Activated T-cell treated with anti-CD3 and anti-CD28 coated beads, Interleukin-2, amount 50 U/mL, for 72 hours (primary cell): ENCODE measurements at regions not wholly inside any gene's neighbourhood (a gene's known extent, or its start where the extent isn't known, plus 50 kb on each side); places are given as distances from the start of the nearest gene placed in this dataset.
"Not testable (repeated sequence)": the region's sequence is repeated elsewhere in the genome, so short reads cannot be mapped to it uniquely, and the experiment has no call there.

Source experiments
- ATAC-seq, 2 donors: fragments of 150-1000 bp; cut with Tn5 transposase; replicated peaks in 1 of 2; 2 replicates each; pipeline ENCODE4 v1.10.0; 2021; ENCODE audit warnings: moderate library complexity in 2 of 2, mild to moderate bottlenecking in 1 of 2
- DNase-seq, 2 donors: peaks; one replicate each; pipeline ENCODE4 v3.0.0; 2021 to 2022; ENCODE audit warnings: mixed read lengths in 1 of 2
- H3K27ac Mint-ChIP-seq: one replicate; pipeline ENCODE4 v1.8.0; 2022; ENCODE audit warnings: mild to moderate bottlenecking, moderate library complexity, mixed read lengths
- H3K27me3 Mint-ChIP-seq: one replicate; pipeline ENCODE4 v1.8.0; 2022; ENCODE audit warnings: low read depth, mixed read lengths
- H3K36me3 Mint-ChIP-seq, 2 donors: one replicate each; pipeline ENCODE4 v1.8.0; 2022; ENCODE audit warnings: mixed read lengths in 2 of 2, mild to moderate bottlenecking in 1 of 2; ENCODE audit not compliant: insufficient read depth in 2 of 2
- H3K4me1 Mint-ChIP-seq: one replicate; pipeline ENCODE4 v1.8.0; 2022; ENCODE audit warnings: low read depth, mixed read lengths
- H3K4me3 Mint-ChIP-seq, 2 donors: one replicate each; pipeline ENCODE4 v1.8.0; 2022; ENCODE audit warnings: mild to moderate bottlenecking in 2 of 2, mixed read lengths in 2 of 2, moderate library complexity in 2 of 2
- H3K9me3 Mint-ChIP-seq, 2 donors: one replicate each; pipeline ENCODE4 v1.8.0; 2022; ENCODE audit warnings: mixed read lengths in 2 of 2

DNA sequence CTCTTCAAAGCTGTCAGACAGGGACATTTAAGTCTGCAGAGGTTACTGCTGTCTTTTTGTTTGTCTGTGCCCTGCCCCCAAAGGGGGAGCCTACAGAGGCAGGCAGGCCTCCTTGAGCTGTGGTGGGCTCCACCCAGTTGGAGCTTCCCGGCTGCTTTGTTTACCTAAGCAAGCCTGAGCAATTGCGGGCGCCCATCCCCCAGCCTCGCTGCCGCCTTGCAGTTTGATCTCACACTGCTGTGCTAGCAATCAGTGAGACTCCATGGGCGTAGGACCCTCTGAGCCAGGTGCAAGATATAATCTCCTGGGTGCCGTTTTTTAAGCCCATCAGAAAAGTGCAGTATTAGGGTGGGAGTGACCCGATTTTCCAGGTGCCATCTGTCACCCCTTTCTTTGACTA is 582.6 kb upstream of the TPK1 start:
- peaks cover 1 to 14% of the 10 kb centered on the region in 2 donors for H3K9me3 Mint-ChIP-seq
- H3K4me3 Mint-ChIP-seq, H3K4me1 Mint-ChIP-seq, ATAC-seq, H3K27me3 Mint-ChIP-seq, DNase-seq, H3K27ac Mint-ChIP-seq, H3K36me3 Mint-ChIP-seq: not testable (repeated sequence)

DNA sequence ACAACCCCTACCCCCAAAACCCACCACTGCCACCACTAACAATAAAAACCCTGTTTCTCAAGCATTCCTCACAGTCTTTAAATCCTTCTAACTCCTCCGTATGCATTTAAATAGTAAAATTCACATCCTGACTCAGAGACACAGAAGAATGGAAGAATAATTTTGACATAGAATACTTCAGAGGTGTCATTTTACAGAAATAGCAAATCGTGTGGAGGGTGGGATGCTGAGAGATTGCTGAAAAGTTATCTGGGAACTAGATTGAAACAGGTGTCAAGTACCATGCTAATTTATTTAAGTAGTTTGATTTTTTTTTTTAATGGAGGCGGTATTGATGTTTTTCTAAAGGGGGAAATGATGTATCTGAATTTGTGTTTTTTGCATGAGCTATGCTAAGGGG is 575.2 kb upstream of the TPK1 start:
- Mint-ChIP-seq H3K9me3 (peaks cover 7 to 9% of the 10 kb centered on the region in 2 donors), H3K27ac (peak overlapping the region; percentile 30), H3K27me3 (no peaks in the 10 kb centered on the region), H3K36me3 (no peaks in the 10 kb centered on the region), H3K4me3 (no peak overlapping the region), H3K4me1 (no peaks in the 10 kb centered on the region)
- DNase-seq (no peak), ATAC-seq (no peak)

DNA sequence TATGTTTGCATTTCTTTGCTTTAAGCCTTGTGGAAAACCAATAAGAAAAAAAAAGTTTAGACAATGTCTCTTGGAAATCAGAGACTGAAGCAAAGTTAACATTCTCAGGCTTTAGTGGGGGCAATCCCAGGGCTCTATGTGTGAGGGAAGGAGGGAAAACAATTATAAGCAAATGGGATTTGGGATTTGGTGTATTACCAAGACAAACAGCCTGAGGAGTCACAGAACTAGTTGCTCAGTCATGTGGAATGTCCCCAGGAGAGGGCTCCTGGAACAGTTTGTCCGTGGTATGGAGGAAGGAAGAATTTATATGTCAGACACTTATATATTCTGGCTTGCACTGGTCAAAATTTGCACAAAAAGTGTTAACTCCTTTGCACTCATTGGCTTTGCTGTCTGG is 562.9 kb upstream of the TPK1 start:
- H3K9me3 Mint-ChIP-seq, result peaks cover 5 to 10% of the 10 kb centered on the region in 2 donors
- H3K27ac Mint-ChIP-seq, result no peak overlapping the region
- no peaks in the 10 kb centered on the region for H3K36me3 Mint-ChIP-seq
- DNase-seq, result no peak
- no peak overlapping the region for H3K4me3 Mint-ChIP-seq
- ATAC-seq, result no peak
- H3K27me3 Mint-ChIP-seq, result no peaks in the 10 kb centered on the region
- no peaks in the 10 kb centered on the region for H3K4me1 Mint-ChIP-seq

DNA sequence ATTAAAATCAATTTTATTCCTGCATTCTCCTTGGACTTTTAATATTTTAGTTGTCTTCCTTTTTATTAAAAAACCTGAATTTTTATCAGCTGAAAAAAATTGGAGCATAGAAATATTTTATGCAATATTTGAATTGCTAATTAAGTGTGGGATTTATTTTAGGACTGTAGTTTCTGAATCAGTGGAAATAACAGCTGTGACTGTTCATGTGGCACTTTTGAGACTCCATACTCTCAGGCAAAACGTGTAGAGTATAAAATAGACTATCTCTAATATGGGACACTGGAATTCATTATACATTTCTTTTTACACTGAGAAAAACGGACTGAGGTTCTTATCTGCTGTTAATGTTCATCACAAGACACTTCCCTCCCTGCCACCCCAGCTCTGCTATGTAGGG is 558.3 kb upstream of the TPK1 start:
- H3K27ac Mint-ChIP-seq, result no peak overlapping the region
- peaks cover 0 to 2% of the 10 kb centered on the region in 2 donors for H3K36me3 Mint-ChIP-seq
- H3K9me3 Mint-ChIP-seq, result peaks cover 2 to 6% of the 10 kb centered on the region in 2 donors
- no peaks in the 10 kb centered on the region for H3K27me3 Mint-ChIP-seq
- ATAC-seq, result no peak
- H3K4me3 Mint-ChIP-seq, result no peak overlapping the region
- no peaks in the 10 kb centered on the region for H3K4me1 Mint-ChIP-seq
- no peak for DNase-seq

DNA sequence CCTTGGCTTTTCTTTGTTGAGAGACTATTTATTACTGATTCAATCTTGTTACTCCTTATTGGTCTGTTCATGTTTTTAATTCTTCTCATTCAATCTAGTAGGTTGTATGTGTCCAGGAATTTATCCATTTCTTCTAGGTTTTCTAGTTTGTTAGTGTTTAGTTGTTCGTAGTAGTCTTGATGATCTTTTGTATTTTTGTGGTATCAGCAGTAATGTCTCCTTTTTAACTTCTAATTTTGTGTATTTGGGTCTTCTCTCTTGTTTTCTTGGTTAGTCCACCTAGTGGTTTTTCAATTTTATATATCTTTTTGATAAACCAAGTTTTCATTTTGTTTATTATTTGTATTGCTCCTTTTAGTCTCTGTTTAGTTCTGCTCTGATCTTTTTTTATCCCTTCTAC is 546.9 kb upstream of the TPK1 start:
- DNase-seq (no peak), ATAC-seq (no peak)
- peaks cover 8 to 14% of the 10 kb centered on the region in 2 donors for H3K9me3 Mint-ChIP-seq
- H3K4me1 Mint-ChIP-seq, result no peaks in the 10 kb centered on the region
- H3K36me3 Mint-ChIP-seq, result no peaks in the 10 kb centered on the region
- no peak overlapping the region for H3K27ac Mint-ChIP-seq
- H3K4me3 Mint-ChIP-seq, result no peak overlapping the region
- H3K27me3 Mint-ChIP-seq, result no peaks in the 10 kb centered on the region

DNA sequence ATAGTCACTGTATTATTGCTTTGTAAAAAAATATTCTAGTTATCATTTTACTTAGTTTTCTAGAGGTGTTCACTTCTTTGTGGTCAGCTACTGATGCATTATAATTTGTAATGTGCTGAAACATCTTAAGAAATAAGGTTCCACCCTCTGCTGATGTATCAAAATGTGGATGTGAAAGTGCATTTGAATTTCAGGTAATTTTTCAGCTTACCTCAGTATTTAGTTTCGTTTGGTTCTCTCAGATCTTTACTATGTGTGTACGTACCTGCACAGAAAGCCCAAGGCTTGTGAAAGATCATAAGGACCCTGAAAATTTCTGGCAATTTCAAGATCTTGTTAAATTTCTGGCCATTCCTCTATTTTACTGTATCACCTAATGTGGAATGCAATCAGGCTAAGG is 542.3 kb upstream of the TPK1 start:
- H3K27me3 Mint-ChIP-seq, result no peaks in the 10 kb centered on the region
- no peaks in the 10 kb centered on the region for H3K4me1 Mint-ChIP-seq
- no peak for DNase-seq
- no peak overlapping the region for H3K4me3 Mint-ChIP-seq
- no peak for ATAC-seq
- peaks cover 2 to 3% of the 10 kb centered on the region in 2 donors for H3K9me3 Mint-ChIP-seq
- no peak overlapping the region for H3K27ac Mint-ChIP-seq
- no peaks in the 10 kb centered on the region for H3K36me3 Mint-ChIP-seq

DNA sequence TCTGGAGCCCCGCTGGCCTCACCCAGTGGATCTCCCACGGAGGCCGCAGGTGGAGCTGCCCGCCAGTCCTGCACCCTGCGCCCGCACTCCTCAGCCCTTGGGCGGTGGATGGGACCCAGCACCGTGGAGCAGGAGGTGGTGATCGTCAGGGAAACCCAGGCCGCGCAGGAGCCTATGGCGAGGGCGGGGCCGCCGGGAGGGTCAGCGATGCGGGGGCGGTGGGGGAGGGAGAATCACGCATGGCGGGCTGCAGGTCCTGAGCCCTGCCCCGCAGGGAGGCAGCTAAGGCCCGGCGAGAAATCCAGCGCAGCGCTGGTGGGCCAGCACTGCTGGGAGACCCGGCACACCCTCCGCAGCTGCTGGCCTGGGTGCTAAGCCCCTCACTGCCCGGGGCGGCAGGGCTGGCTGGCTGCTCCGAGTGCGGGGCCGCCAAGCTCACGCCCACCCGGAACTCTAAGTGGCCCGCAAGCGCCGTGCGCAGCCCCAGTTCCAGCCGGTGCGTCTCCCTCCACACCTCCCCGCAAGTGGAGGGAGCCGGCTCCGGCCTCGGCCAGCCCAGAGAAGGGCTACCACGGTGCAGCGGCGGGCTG is 524.8 kb upstream of the TPK1 start:
- peaks cover 9 to 11% of the 10 kb centered on the region in 2 donors for H3K9me3 Mint-ChIP-seq
- no peak overlapping the region for H3K27ac Mint-ChIP-seq

DNA sequence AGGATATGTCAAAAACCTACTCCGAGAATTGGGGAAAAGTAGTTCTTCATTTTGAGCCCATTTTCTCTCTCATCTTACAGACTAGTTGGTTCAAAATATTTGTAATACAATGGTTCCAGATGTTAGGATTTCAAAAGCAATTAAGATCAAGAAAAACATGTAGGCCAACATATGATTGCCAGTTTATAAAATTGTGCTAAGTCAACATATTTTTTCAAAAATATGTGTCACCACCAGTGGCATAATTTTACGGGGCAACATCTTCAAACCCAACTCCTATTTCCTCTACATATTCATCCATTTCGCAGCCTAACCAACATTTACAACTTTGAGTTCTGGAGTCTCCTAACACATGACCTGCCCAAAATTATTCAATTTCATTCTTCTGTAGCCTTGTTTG is 514.5 kb upstream of the TPK1 start:
- H3K9me3 Mint-ChIP-seq, result peaks cover 4 to 7% of the 10 kb centered on the region in 2 donors
- H3K27ac Mint-ChIP-seq, result no peak overlapping the region
- no peaks in the 10 kb centered on the region for H3K36me3 Mint-ChIP-seq
- ATAC-seq (no peak), DNase-seq (no peak)
- H3K27me3 Mint-ChIP-seq, result no peaks in the 10 kb centered on the region
- no peak overlapping the region for H3K4me3 Mint-ChIP-seq
- H3K4me1 Mint-ChIP-seq, result no peaks in the 10 kb centered on the region

More for the DNA sequence above, 524.8 kb upstream of the TPK1 start:
- no peaks in the 10 kb centered on the region for H3K4me1 Mint-ChIP-seq
- no peaks in the 10 kb centered on the region for H3K27me3 Mint-ChIP-seq
- DNase-seq (no peak), ATAC-seq (no peak)
- peaks cover 0 to 2% of the 10 kb centered on the region in 2 donors for H3K36me3 Mint-ChIP-seq
- H3K4me3 Mint-ChIP-seq, result no peak overlapping the region

DNA sequence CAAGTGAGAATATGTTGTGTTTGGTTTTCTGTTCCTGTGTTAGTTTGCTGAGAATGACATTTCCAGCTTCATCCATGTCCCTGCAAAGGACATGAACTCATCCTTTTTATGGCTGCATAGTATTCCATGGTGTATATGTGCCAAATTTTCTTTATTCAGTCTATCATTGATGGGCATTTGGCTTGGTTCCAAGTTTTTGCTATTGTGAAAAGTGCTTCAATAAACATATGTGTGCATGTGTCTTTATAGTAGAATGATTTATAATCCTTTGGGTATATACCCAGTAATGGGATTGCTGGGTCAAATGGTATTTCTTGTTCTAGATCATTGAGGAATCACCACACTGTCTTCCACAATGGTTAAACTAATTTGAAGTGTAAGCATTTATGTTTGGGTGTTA is 513.6 kb upstream of the TPK1 start:
- not testable (repeated sequence) for H3K27me3 Mint-ChIP-seq, H3K9me3 Mint-ChIP-seq, H3K27ac Mint-ChIP-seq, DNase-seq, ATAC-seq, H3K4me3 Mint-ChIP-seq, H3K36me3 Mint-ChIP-seq, H3K4me1 Mint-ChIP-seq

DNA sequence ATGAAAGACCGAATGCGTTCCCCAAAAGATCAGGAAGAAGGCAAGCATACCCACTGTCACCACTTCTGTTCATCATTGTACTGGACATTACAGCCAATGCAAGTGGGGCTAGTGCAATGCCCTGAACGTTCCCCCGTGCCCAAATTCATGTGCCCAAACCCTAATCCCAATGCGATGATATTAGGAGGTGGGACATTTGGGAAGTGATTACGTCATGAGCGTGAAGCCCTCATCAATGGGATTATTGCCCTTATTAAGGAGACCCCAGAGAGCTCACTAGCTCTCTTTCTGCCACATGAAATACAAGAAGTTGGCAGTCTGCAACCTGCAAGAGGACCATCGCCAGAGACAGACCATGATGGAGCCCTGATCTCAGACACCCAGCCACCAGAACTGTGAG is 511.4 kb upstream of the TPK1 start:
- Mint-ChIP-seq H3K4me3 (no peak overlapping the region), H3K27me3 (no peaks in the 10 kb centered on the region), H3K4me1 (no peaks in the 10 kb centered on the region), H3K27ac (no peak overlapping the region), H3K9me3 (peaks cover 4 to 7% of the 10 kb centered on the region in 2 donors), H3K36me3 (no peaks in the 10 kb centered on the region)
- DNase-seq, result no peak
- no peak for ATAC-seq

DNA sequence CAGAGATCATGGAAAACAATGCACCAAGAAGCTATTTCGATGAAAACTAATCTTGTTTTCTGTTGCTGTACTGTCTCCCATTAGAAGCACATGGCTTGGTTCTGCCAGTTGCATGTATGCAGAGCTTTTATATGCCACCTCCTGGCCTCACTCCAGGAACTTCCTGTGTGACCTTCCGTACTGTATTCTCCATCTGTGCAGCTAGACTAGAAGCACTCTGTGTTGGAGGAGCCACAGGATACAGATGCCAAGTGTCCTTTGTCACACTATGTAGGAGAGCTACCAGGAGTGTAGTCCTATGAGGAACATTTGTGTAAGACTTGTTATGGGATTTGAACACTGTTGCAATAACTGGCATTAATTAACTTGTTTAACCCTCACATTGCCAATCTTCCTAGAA is 503.5 kb upstream of the TPK1 start:
- H3K9me3 Mint-ChIP-seq, result peaks cover 11 to 12% of the 10 kb centered on the region in 2 donors
- H3K4me1 Mint-ChIP-seq, result no peaks in the 10 kb centered on the region
- H3K36me3 Mint-ChIP-seq, result no peaks in the 10 kb centered on the region
- H3K4me3 Mint-ChIP-seq, result no peak overlapping the region
- H3K27me3 Mint-ChIP-seq, result no peaks in the 10 kb centered on the region
- DNase-seq, result no peak
- ATAC-seq, result no peak
- no peak overlapping the region for H3K27ac Mint-ChIP-seq

DNA sequence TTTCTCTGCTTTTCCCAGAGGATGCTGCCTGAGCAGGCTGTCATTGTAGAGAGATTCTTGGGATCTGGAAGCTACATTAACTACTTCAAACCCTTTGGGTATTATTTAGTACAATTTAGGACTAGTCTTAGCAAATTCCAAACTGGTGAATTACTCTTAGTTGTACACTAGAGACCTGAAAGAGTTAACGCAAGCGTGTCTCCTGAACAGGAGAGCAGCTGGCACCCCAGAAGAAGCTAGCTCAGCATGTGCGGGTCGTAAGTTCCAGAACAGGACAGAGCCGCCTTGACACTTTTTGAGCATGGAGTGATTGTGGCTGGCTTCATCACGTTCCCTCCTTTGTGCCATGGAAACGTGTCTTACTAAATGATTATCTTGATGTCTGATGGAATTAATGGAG is 495.7 kb upstream of the TPK1 start:
- H3K36me3 Mint-ChIP-seq, result no peaks in the 10 kb centered on the region
- no peaks in the 10 kb centered on the region for H3K4me1 Mint-ChIP-seq
- H3K4me3 Mint-ChIP-seq, result no peak overlapping the region
- DNase-seq, result no peak
- no peak overlapping the region for H3K27ac Mint-ChIP-seq
- no peak for ATAC-seq
- no peaks in the 10 kb centered on the region for H3K27me3 Mint-ChIP-seq
- H3K9me3 Mint-ChIP-seq, result peaks cover 9 to 10% of the 10 kb centered on the region in 2 donors

DNA sequence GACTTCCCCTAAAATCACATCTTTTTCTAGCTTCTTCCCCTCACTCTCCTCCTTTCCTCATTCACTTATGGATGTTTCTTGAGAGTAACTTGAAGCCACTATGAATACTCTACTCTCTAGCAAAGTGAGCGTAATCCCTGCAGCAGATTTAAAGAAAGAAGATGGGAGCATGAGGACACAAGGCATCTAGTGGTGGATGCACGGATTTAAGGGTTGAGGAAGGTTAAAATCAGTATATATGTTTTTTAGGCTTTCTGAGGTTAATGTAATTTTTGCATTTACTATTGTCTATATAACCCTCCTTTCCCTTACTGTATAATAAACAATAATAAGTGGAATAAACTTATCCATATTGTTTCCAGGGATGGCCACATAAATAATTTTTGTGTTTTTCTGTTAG is 495.2 kb upstream of the TPK1 start:
- Mint-ChIP-seq H3K4me1 (no peaks in the 10 kb centered on the region), H3K27ac (no peak overlapping the region), H3K9me3 (peaks cover 4 to 9% of the 10 kb centered on the region in 2 donors), H3K36me3 (no peaks in the 10 kb centered on the region), H3K4me3 (no peak overlapping the region), H3K27me3 (no peaks in the 10 kb centered on the region)
- DNase-seq (no peak), ATAC-seq (no peak)

DNA sequence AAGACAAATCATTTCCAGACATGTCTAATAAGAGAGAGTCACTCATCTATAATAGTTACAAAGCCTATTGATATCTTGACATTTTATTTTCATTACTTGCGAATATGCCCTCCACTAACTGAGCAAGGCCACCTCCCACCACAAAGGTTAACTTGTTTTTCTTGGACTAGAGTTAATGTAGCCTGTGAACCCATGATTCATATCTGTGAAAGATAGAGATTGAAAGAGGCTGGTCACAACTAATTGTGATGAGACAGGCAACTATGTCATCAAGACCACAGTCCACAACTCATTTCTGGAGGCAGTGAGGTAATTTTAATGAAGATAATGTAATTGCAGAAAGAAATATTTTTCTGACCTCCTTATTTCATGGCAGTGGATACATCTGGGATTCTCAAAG is 491.8 kb upstream of the TPK1 start:
- Mint-ChIP-seq H3K27me3 (no peaks in the 10 kb centered on the region), H3K9me3 (peaks cover 4% of the 10 kb centered on the region in 2 donors), H3K27ac (no peak overlapping the region), H3K36me3 (no peaks in the 10 kb centered on the region), H3K4me1 (no peaks in the 10 kb centered on the region), H3K4me3 (no peak overlapping the region)
- DNase-seq, result no peak
- ATAC-seq, result no peak
